Prostate gland (tissue), 2 donors: ENCODE measurements at regions not wholly inside any gene's neighbourhood (a gene's known extent, or its start where the extent isn't known, plus 50 kb on each side); places are given as distances from the start of the nearest gene placed in this dataset.

Experiments used
- CTCF ChIP-seq, 4 experiments: fragments of 200-600 bp in 2 of 4; fragments of 450-650 bp in 2 of 4; sonication (generic) in 2 of 4; IDR thresholded peaks; 1 replicate in 3 of 4; 2 replicates in 1 of 4; pipeline ENCODE4 v1.5.1; 2016 to 2019; ENCODE audit warnings: antibody characterized with exemption in 4 of 4, mild to moderate bottlenecking in 2 of 4, moderate library complexity in 2 of 4
- POLR2A ChIP-seq: fragments of 450-650 bp; IDR thresholded peaks from one replicate; pipeline ENCODE4 v1.6.1; 2016; ENCODE audit warnings: antibody characterized with exemption, mild to moderate bottlenecking
- POLR2AphosphoS5 ChIP-seq: sonication (generic); formaldehyde crosslinking; IDR thresholded peaks from one replicate; pipeline ENCODE4 v1.6.1; 2017; ENCODE audit warnings: antibody characterized with exemption

- TF ChIP-seq CTCF (IDR thresholded peaks at IDR 0.05) (no peak), POLR2AphosphoS5 (no peak), POLR2A (no peak)
Observed at GRCh38 chr2:172205292-172205691, 102.6 kb upstream of the DLX2 start.
